PC-3 (cell line): ENCODE measurements at regions not wholly inside any gene's neighbourhood (a gene's known extent, or its start where the extent isn't known, plus 50 kb on each side); places are given as distances from the start of the nearest gene placed in this dataset.
A peak's percentile ranks its signal among the peaks of the same experiment; 100 is the strongest.

ENCODE experiments used
- ATAC-seq: fragments of 200-7000 bp; cut with Tn5 transposase; 2 replicates; pipeline ENCODE4 v1.9.1; 2020; ENCODE audit warnings: mild to moderate bottlenecking, moderate library complexity
- BruUV-seq: library from RNA; stranded (reverse); fragments of 400-500 nt; replicated peaks from 2 replicates; lab custom pipeline; 2021; lab: Mats Ljungman, UMichigan
- CTCF ChIA-PET: fragments of 300-600 bp; sonication (Branson Sonifier 250); formaldehyde crosslinking; loops from one replicate; lab custom pipeline; 2022; ENCODE audit warnings: antibody characterized with exemption; lab: Charles Lee
- POLR2A ChIA-PET: fragments of 300-600 bp; sonication (Branson Sonifier 250); formaldehyde crosslinking; loops from one replicate; lab custom pipeline; 2022; ENCODE audit warnings: antibody characterized with exemption; ENCODE audit not compliant: unreplicated experiment; lab: Charles Lee
- DNase-seq: peaks from one replicate; pipeline ENCODE4 v3.0.0-alpha.2; 2015
- H2AFZ ChIP-seq: fragments of 300-600 bp; sonication (generic); 2 replicates; pipeline ENCODE4 v1.6.0; 2016; ENCODE audit warnings: antibody characterized with exemption, low read length
- H3F3A ChIP-seq: fragments of 300-600 bp; sonication (generic); one replicate; pipeline ENCODE4 v1.6.0; 2017; ENCODE audit warnings: antibody characterized with exemption, low read length, control low read depth, mild to moderate bottlenecking; ENCODE audit not compliant: unreplicated experiment
- H3K27ac ChIP-seq: fragments of 300-600 bp; sonication (generic); 2 replicates; pipeline ENCODE4 v1.5.1; 2016; ENCODE audit warnings: mild to moderate bottlenecking, low read length
- H3K27me3 ChIP-seq: fragments of 300-600 bp; sonication (generic); 2 replicates; pipeline ENCODE4 v1.6.1; 2016; ENCODE audit warnings: low read length, mixed read lengths
- H3K36me3 ChIP-seq: fragments of 300-600 bp; sonication (generic); 2 replicates; pipeline ENCODE4 v1.6.1; 2016; ENCODE audit warnings: low read depth, mixed run types, low read length, mixed read lengths
- H3K4me1 ChIP-seq: fragments of 300-600 bp; sonication (generic); 2 replicates; pipeline ENCODE4 v1.5.1; 2016; ENCODE audit warnings: low read length; ENCODE audit not compliant: insufficient read depth
- H3K4me2 ChIP-seq: fragments of 300-600 bp; sonication (generic); 2 replicates; pipeline ENCODE4 v1.6.0; 2016; ENCODE audit warnings: low read length
- H3K4me3 ChIP-seq: fragments of 300-600 bp; sonication (generic); 2 replicates; pipeline ENCODE4 v1.5.1; 2016; ENCODE audit warnings: mild to moderate bottlenecking, low read length, mixed read lengths
- H3K79me2 ChIP-seq: fragments of 300-600 bp; sonication (generic); 2 replicates; pipeline ENCODE4 v1.6.1; 2017; ENCODE audit warnings: low read length, mixed read lengths
- H3K9ac ChIP-seq: fragments of 300-600 bp; sonication (generic); 2 replicates; pipeline ENCODE4 v1.6.0; 2016; ENCODE audit warnings: mild to moderate bottlenecking, low read length
- H3K9me2 ChIP-seq: fragments of 300-600 bp; sonication (generic); replicated peaks from 2 replicates; pipeline ENCODE4 v1.6.1; 2016; ENCODE audit warnings: mixed run types, low read length, mixed read lengths
- H3K9me3 ChIP-seq: fragments of 300-600 bp; sonication (generic); 2 replicates; pipeline ENCODE4 v1.6.1; 2016; ENCODE audit warnings: low read length, mixed read lengths
- H4K20me1 ChIP-seq: fragments of 300-600 bp; sonication (generic); 2 replicates; pipeline ENCODE4 v1.6.1; 2016; ENCODE audit warnings: low read length, mixed read lengths
- CTCF ChIP-seq: fragments of 300-600 bp; sonication (generic); conservative IDR thresholded peaks from 2 replicates; pipeline ENCODE4 v1.5.1; 2017; ENCODE audit warnings: antibody characterized with exemption, low read depth, mild to moderate bottlenecking, low read length
- EZH2 ChIP-seq: fragments of 300-600 bp; sonication (generic); IDR thresholded peaks from one replicate; pipeline ENCODE4 v1.6.1; 2017; ENCODE audit warnings: antibody characterized with exemption, mild to moderate bottlenecking, low read length; ENCODE audit not compliant: unreplicated experiment
- EZH2phosphoT487 ChIP-seq: fragments of 300-600 bp; sonication (generic); IDR thresholded peaks from 2 replicates; pipeline ENCODE4 v1.6.1; 2018; ENCODE audit warnings: mild to moderate bottlenecking, antibody characterized with exemption, low read length, borderline replicate concordance
- intact Hi-C: fragments of 100-400 bp; cut with micrococcal nuclease; formaldehyde crosslinking; loops from 2 replicates; pipeline ENCODE4 v1.9.0; 2023

- ATAC-seq (peak; percentile 63), DNase-seq (no peak)
- intact Hi-C loops, result no loop called here
- ChIA-PET POLR2A (no interaction called here), CTCF (no interaction called here)
- H3K27ac ChIP-seq, result no peak overlapping the region
- H3K4me2 ChIP-seq, result no peak overlapping the region
- BruUV-seq, result no TSS peak
- H3K9ac ChIP-seq, result no peak overlapping the region
- H3K79me2 ChIP-seq, result no peaks in the 10 kb centered on the region
- no peaks in the 10 kb centered on the region for H3K4me1 ChIP-seq
- H2AFZ ChIP-seq, result no peak overlapping the region
- H3K4me3 ChIP-seq, result no peak overlapping the region
- no peaks in the 10 kb centered on the region for H3F3A ChIP-seq
- no peaks in the 10 kb centered on the region for H3K27me3 ChIP-seq
- 0 out of 2 replicates have a peak, but pooled peaks have one; percentile 13 for TF ChIP-seq CTCF
- TF ChIP-seq EZH2phosphoT487, result no peak
- TF ChIP-seq EZH2, result no peak
- H3K36me3 ChIP-seq, result no peaks in the 10 kb centered on the region
- no peaks in the 10 kb centered on the region for H4K20me1 ChIP-seq
- H3K9me2 ChIP-seq, result no peaks in the 10 kb centered on the region
- no peaks in the 10 kb centered on the region for H3K9me3 ChIP-seq
Observed at GRCh38 chr5:167708449-167708848, 583.0 kb upstream of the WWC1 start.

- no TSS peak for BruUV-seq
- no peak for ATAC-seq
- no peaks in the 10 kb centered on the region for H4K20me1 ChIP-seq
Observed at GRCh38 chr5:167709625-167710024, 581.8 kb upstream of the WWC1 start.

More at GRCh38 chr5:167709625-167710024, 581.8 kb upstream of the WWC1 start:
- POLR2A ChIA-PET, result no interaction called here
- H3K9ac ChIP-seq, result no peak overlapping the region
- no peaks in the 10 kb centered on the region for H3K9me3 ChIP-seq
- no peak for TF ChIP-seq EZH2phosphoT487
- no peak for TF ChIP-seq EZH2
- TF ChIP-seq CTCF, result no peak
- CTCF ChIA-PET, result no interaction called here
- H3K27ac ChIP-seq, result no peak overlapping the region
- intact Hi-C loops, result no loop called here
- no peaks in the 10 kb centered on the region for H3K36me3 ChIP-seq
- no peaks in the 10 kb centered on the region for H3F3A ChIP-seq
- no peak overlapping the region for H2AFZ ChIP-seq
- no peaks in the 10 kb centered on the region for H3K27me3 ChIP-seq
- no peaks in the 10 kb centered on the region for H3K9me2 ChIP-seq
- DNase-seq, result no peak
- no peak overlapping the region for H3K4me2 ChIP-seq
- no peaks in the 10 kb centered on the region for H3K79me2 ChIP-seq
- no peaks in the 10 kb centered on the region for H3K4me1 ChIP-seq
- H3K4me3 ChIP-seq, result no peak overlapping the region
